ENCODE measurements at regions not wholly inside any gene's neighbourhood (a gene's known extent, or its start where the extent isn't known, plus 50 kb on each side); places are given as distances from the start of the nearest gene placed in this dataset.
"Not testable (repeated sequence)": the region's sequence is repeated elsewhere in the genome, so short reads cannot be mapped to it uniquely, and the experiment has no call there.

DNA sequence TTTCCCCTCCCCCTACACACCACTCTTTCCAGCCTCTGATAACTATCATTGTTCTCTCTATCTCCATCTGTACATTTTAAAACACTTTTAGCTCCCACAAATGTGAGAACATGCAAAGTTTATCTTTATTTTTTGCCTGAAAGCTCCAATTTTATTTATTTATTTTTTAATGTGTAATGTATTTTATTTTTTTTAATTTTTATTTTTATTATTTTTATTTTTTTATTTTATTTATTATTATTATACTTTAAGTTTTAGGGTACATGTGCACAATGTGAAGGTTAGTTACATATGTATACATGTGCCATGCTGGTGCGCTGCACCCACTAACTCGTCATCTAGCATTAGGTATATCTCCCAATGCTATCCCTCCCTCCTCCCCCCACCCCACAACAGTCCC, 340.3 kb upstream of the RIOK2 start:
- H3K36me3 ChIP-seq (ENCODE audit: insufficient read depth); H3K4me3 ChIP-seq (ENCODE audit: low read depth, low read length); H3K4me1 ChIP-seq (ENCODE audit: insufficient read depth); H3K27ac ChIP-seq (ENCODE audit: low read depth); DNase-seq (ENCODE audit: extremely low spot score): not testable (repeated sequence)
- WGBS = no CpG with 5 or more reads among the region's 2 CpGs

DNA sequence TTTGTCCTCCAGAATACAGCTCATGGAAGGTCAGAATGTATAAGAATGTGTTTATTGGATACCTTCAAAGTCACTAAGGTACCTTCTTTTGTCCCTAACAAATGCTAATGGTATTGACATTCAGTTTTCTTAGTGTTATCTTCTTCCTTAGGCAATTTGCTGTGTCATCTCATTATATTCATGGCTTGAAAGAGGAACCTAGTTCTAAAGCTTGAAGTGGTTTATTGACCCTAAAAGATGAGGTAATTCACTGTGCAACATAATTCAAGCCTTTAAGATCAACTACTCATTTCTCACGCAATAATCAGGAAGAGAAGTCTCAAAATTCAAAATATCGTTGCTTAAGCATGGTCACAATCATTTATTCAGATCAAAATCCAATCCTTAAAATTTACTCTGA, 342.7 kb upstream of the RIOK2 start:
- 84% methylated on average over 2 of the region's 2 CpGs for WGBS
- Histone ChIP-seq H3K4me1 (ENCODE audit: insufficient read depth) (no peaks in the 10 kb centered on the region), H3K36me3 (ENCODE audit: insufficient read depth) (no peaks in the 10 kb centered on the region), H3K4me3 (ENCODE audit: low read depth, low read length) (no peak overlapping the region), H3K27ac (ENCODE audit: low read depth) (no peak overlapping the region)
- DNase-seq (ENCODE audit: extremely low spot score) = no peak

DNA sequence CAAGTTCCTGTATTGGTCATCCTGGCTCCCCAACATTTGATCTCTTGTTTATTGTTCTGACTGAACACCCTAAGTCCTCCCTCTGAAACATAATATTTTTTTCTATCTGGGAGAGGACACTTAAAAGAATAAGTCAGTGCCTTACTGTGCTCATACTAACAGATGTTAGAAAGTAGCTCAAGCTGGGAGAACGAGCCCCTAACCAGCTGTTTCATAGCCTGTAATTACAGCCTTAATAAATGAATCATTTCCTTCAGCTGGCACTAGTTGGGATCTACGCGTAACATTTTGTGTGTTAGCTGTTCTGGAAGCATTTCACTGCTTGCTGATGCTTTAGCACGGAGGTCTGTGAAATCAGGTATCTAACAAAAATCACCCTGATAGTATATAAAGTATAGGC, 345.9 kb upstream of the RIOK2 start:
- Histone ChIP-seq H3K36me3 (ENCODE audit: insufficient read depth) (no peaks in the 10 kb centered on the region), H3K27ac (ENCODE audit: low read depth) (no peak overlapping the region), H3K4me3 (ENCODE audit: low read depth, low read length) (no peak overlapping the region), H3K4me1 (ENCODE audit: insufficient read depth) (peaks cover 1% of the 10 kb centered on the region)
- WGBS = 41% methylated on average over 4 of the region's 4 CpGs
- no peak for DNase-seq (ENCODE audit: extremely low spot score)

DNA sequence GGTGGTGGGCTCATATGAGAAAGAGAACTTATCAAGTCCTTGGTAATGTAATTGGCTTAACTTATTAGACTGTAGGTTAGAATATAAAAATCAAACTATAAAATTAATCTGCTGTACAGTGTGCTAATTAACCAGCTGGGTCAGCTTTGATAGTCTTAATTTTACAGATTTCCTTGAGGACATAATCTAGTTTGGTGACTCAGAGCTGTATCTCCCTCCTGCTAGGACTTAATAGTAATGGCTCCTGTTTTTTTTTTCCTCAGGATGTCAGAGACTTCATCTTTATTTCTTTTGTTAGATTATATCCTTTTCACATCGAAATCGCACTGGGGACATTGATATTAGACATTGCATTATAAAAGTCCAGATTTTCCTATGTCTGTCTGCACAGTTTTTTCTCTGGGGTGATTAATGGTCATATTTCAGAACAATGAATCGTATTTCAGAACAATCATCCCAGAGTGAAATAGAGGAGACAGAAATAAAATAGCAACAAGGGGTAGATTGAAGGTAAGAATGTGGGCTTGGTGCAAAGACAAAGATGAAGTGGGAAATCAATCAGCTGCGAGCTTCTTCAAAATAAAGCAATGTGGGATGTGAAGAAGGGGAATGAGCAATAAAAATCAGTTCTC, 346.4 kb upstream of the RIOK2 start:
- no peak for DNase-seq (ENCODE audit: extremely low spot score)
- WGBS = 62% methylated on average over 4 of the region's 4 CpGs
- peaks cover 1% of the 10 kb centered on the region for H3K4me1 ChIP-seq (ENCODE audit: insufficient read depth)
- no peak overlapping the region for H3K4me3 ChIP-seq (ENCODE audit: low read depth, low read length)
- H3K36me3 ChIP-seq (ENCODE audit: insufficient read depth) = no peaks in the 10 kb centered on the region
- H3K27ac ChIP-seq (ENCODE audit: low read depth) = no peak overlapping the region

DNA sequence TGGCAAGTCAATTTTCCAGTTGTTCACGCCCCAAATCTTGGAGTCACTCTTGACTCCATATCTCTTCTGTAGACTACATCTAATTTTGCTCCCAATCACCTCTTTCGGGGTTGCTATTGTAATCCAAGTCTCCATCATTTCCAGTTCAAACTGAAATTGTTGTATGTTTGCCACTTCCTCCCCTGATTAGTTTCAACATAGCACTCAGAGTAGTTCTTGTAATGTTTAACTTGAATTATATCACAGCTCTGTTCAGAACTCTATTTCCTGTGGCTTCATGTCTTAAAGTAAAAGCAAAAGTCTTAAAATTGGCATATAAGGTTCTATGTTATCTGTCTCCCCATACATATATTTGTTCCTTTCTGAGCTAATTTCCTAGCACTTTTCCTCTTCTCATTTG, 348.5 kb upstream of the RIOK2 start:
- H3K27ac ChIP-seq (ENCODE audit: low read depth) = no peak overlapping the region
- H3K4me1 ChIP-seq (ENCODE audit: insufficient read depth) = peaks cover 1% of the 10 kb centered on the region
- 89% methylated on average over 2 of the region's 2 CpGs for WGBS
- H3K4me3 ChIP-seq (ENCODE audit: low read depth, low read length) = no peak overlapping the region
- no peak for DNase-seq (ENCODE audit: extremely low spot score)
- no peaks in the 10 kb centered on the region for H3K36me3 ChIP-seq (ENCODE audit: insufficient read depth)

DNA sequence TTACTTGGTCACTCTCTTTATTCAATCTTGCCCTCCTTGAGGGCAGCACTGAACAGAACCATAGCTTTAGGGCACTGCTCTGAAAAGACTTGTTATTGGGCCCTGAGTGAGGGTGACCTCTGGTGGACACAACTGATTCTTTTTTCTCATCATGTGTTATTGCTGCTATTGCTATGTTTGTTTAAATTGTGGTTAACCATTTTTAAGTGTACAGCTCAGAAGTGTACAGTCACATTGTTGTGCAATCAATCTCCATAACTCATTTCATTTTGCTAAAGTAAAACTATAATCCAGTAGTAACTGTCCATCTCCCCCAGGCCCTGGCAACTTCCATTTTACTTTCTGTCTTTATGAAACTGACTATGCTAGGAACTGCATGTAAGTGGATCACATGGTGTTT, 351.1 kb upstream of the RIOK2 start:
- DNase-seq (ENCODE audit: extremely low spot score) = no peak
- H3K36me3 ChIP-seq (ENCODE audit: insufficient read depth) = no peaks in the 10 kb centered on the region
- peaks cover 1% of the 10 kb centered on the region for H3K4me1 ChIP-seq (ENCODE audit: insufficient read depth)
- no peak overlapping the region for H3K4me3 ChIP-seq (ENCODE audit: low read depth, low read length)
- no peak overlapping the region for H3K27ac ChIP-seq (ENCODE audit: low read depth)

DNA sequence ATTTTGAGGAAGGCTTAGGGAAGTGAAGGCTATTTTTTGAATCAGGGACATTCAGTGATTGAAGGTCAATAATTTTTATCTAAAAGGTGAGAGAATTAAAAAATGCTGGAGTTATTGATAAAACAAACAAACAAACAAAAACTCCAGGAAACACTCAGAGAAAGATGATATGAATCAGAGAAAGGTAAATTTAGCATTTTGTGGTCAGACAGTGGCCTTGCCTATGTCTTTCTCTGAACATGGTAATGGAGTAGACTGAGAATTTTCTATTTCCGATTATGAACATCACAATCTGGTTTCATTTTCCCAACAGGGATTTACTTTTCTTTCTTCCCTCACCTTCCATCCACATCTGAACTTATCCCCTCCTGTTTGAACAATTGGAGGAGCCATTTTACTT, 353.6 kb upstream of the RIOK2 start:
- no peak overlapping the region for H3K27ac ChIP-seq (ENCODE audit: low read depth)
- H3K4me1 ChIP-seq (ENCODE audit: insufficient read depth) = peaks cover 1% of the 10 kb centered on the region

DNA sequence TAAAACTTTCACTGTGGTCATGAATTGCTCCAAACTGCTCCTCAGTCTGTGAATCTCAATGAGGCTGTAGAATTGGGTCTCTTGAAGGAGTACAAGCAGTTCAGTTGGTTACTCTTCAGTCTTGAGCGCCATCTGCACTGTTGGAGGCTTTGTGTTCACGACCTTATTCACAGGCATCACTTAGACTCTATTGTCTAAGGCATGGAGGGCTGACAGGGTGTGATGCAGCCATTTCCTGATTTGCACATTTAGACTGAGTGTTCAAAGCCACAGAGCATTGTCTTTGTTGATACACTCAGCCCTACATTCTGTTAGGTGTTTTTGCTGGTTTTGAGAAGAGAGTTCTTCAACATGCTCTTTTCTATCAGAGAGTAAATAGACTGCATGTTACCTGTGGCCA, 355.9 kb upstream of the RIOK2 start:
- WGBS = 83% methylated on average over 2 of the region's 2 CpGs
- H3K4me3 ChIP-seq (ENCODE audit: low read depth, low read length) = no peak overlapping the region
- DNase-seq (ENCODE audit: extremely low spot score) = no peak

More for the DNA sequence above, 353.6 kb upstream of the RIOK2 start:
- Histone ChIP-seq H3K36me3 (ENCODE audit: insufficient read depth) (no peaks in the 10 kb centered on the region), H3K4me3 (ENCODE audit: low read depth, low read length) (no peak overlapping the region)
- WGBS = 97% methylated on average over 1 of the region's 1 CpG
- no peak for DNase-seq (ENCODE audit: extremely low spot score)

DNA sequence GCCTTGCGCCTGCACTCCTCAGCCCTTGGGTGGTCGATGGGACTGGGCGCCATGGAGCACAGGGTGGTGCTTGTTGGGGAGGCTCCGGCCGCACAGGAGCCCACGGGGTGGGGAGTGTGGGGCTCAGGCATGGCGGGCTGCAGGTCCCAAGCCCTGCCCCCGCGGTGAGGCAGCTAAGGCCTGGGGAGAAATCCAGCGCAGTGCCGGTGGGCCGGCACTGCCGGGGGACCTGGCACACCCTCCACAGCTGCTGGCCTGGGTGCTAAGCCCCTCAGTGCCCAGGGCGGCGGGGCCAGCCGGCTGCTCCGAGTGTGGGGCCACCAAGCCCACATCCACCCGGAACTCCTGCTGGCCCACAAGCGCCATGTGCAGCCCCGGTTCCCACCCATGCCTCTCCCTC, 358.8 kb upstream of the RIOK2 start:
- no peaks in the 10 kb centered on the region for H3K4me1 ChIP-seq (ENCODE audit: insufficient read depth)
- no peaks in the 10 kb centered on the region for H3K36me3 ChIP-seq (ENCODE audit: insufficient read depth)
- WGBS = 96% methylated on average over 20 of the region's 20 CpGs
- no peak for DNase-seq (ENCODE audit: extremely low spot score)
- H3K27ac ChIP-seq (ENCODE audit: low read depth) = no peak overlapping the region
- H3K4me3 ChIP-seq (ENCODE audit: low read depth, low read length) = no peak overlapping the region

More for the DNA sequence above, 355.9 kb upstream of the RIOK2 start:
- no peaks in the 10 kb centered on the region for H3K36me3 ChIP-seq (ENCODE audit: insufficient read depth)
- no peaks in the 10 kb centered on the region for H3K4me1 ChIP-seq (ENCODE audit: insufficient read depth)
- H3K27ac ChIP-seq (ENCODE audit: low read depth) = no peak overlapping the region

DNA sequence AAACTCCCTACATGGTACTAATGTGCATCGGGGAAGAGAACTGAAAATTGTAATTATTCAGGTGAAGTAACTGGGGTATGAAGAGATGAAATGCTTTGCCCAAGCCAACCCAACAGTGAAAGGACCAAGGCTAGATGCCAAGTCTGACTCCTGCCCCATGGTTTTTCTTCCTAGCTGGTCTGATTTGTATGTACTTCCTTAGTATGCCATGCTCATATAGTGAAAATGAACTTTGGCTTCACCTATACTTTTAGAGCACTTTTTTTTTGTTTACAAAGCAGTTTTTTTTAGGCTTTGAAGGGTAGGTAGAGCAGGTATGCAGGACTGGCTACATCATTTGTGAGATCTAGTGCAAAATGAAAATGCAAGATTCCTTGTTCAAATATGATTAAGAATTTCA, 359.4 kb upstream of the RIOK2 start:
- no peaks in the 10 kb centered on the region for H3K4me1 ChIP-seq (ENCODE audit: insufficient read depth)
- H3K36me3 ChIP-seq (ENCODE audit: insufficient read depth) = no peaks in the 10 kb centered on the region
- DNase-seq (ENCODE audit: extremely low spot score) = no peak
- H3K4me3 ChIP-seq (ENCODE audit: low read depth, low read length) = no peak overlapping the region
- 96% methylated on average over 1 of the region's 1 CpG for WGBS
- H3K27ac ChIP-seq (ENCODE audit: low read depth) = no peak overlapping the region

DNA sequence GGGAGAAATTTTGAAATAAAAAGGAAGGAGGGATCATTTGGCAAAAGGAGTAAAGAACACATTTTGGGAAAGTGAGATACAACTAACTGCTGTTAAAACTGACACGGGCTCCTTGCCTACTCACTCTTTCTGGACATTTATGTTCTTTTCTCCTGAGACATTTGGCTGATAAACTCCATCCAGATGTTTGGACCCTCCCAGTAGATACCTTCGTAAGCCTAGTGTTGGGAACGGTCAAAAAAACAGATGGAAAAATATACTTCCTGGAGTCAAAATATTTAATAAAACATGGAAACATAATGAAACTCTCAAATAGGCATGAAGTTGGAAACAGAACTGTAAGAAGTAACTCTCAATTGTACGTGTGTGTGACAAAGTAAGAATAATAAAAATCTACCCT, 360.1 kb upstream of the RIOK2 start:
- Histone ChIP-seq H3K27ac (ENCODE audit: low read depth) (no peak overlapping the region), H3K4me3 (ENCODE audit: low read depth, low read length) (no peak overlapping the region), H3K36me3 (ENCODE audit: insufficient read depth) (no peaks in the 10 kb centered on the region), H3K4me1 (ENCODE audit: insufficient read depth) (no peaks in the 10 kb centered on the region)
- 59% methylated on average over 4 of the region's 4 CpGs for WGBS
- DNase-seq (ENCODE audit: extremely low spot score) = no peak

DNA sequence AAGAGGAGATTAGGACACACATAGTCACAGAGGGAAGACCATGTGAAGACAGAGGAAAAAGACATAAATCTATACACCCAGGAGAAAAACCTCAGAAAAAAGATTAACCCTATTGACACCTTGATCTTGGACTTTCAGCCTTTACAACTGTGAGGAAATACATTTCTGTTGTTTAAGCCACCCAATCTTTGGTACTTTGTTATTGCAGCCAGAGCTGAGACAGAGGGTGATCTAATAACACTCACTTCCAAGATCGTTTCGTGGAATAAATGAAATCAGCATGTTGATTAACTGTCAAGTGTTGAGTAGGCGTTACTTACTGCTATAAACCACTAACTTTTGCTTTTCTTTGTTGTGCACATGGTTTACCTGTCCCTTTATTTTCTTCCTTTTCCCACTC, 361.2 kb upstream of the RIOK2 start:
- Histone ChIP-seq H3K4me3 (ENCODE audit: low read depth, low read length) (no peak overlapping the region), H3K4me1 (ENCODE audit: insufficient read depth) (no peaks in the 10 kb centered on the region), H3K36me3 (ENCODE audit: insufficient read depth) (no peaks in the 10 kb centered on the region), H3K27ac (ENCODE audit: low read depth) (no peak overlapping the region)
- WGBS = 71% methylated on average over 3 of the region's 3 CpGs
- DNase-seq (ENCODE audit: extremely low spot score) = no peak

DNA sequence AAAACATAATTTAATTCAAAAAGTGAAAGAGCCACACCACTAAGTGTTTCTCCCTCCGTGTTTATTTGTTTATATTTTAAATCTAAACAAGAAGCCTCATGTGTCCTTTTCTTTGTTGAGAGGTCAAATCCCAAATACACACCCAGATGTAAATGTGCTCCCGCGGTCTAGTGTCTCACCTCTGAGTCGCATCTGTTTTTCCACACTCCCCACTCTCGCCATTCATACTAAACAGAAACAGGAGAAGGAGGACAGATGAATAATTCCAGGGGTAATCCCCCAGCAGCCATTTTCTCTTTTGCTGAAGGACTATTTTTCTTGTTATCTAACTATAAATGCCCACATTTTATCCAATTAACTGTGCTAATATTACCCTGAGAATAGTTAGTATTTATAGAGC, 361.6 kb upstream of the RIOK2 start:
- Histone ChIP-seq H3K27ac (ENCODE audit: low read depth) (no peak overlapping the region), H3K4me3 (ENCODE audit: low read depth, low read length) (no peak overlapping the region), H3K4me1 (ENCODE audit: insufficient read depth) (no peaks in the 10 kb centered on the region), H3K36me3 (ENCODE audit: insufficient read depth) (no peaks in the 10 kb centered on the region)
- 65% methylated on average over 5 of the region's 5 CpGs for WGBS
- DNase-seq (ENCODE audit: extremely low spot score) = no peak

DNA sequence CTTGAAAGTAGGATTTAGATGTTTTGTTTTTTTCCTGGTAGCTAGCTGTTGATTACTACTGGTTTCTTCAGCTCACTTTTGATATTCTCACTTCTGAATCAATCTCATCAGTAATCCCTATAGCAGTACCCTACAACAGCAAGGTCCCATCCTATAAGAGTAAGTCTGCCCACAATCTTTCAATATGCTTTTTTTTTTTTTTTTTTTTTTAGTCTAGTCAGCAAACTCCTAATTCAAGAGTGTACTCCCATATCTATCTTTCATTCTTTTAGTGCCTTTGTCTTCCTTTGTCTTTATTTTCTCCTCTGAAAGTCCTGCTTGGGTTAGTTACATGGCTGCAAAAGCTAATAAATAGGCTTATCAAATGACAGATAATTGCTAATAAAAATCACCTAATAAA, 362.4 kb upstream of the RIOK2 start:
- no peak overlapping the region for H3K27ac ChIP-seq (ENCODE audit: low read depth)
- no peaks in the 10 kb centered on the region for H3K4me1 ChIP-seq (ENCODE audit: insufficient read depth)
- no peaks in the 10 kb centered on the region for H3K36me3 ChIP-seq (ENCODE audit: insufficient read depth)
- no peak for DNase-seq (ENCODE audit: extremely low spot score)
- no peak overlapping the region for H3K4me3 ChIP-seq (ENCODE audit: low read depth, low read length)

DNA sequence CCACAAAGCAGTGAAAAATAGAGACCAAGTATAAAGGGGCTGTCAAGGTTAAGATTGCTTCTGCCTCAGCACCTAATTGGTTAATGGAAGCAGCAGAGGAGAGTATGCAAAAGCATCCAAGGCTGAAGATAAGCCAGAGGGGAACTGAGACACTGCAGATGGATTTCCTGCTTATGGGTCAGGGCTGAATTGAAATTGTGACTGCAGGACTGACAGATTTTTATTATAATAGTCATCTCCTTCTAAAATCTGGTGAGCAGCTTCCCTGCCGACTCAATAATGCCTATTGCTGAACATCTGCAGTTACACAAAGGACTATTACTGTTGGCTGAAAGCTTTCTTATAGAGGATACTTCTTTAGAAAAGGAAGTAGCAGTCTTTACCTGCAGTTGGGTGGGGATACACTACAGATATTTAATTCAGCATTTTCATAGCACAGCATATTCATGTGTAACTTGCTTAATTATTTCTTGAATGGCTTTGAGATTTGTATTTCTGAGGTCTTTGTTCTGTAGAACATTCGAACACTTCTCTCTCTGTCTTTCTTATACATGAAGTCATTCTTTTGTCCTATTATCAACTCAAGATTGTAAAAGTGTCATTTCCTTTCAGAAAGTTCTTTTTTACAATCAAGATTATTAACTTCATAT, 363.0 kb upstream of the RIOK2 start:
- no peaks in the 10 kb centered on the region for H3K4me1 ChIP-seq (ENCODE audit: insufficient read depth)
- 50% methylated on average over 2 of the region's 2 CpGs for WGBS
- H3K36me3 ChIP-seq (ENCODE audit: insufficient read depth) = no peaks in the 10 kb centered on the region
- DNase-seq (ENCODE audit: extremely low spot score) = no peak
- no peak overlapping the region for H3K4me3 ChIP-seq (ENCODE audit: low read depth, low read length)
- no peak overlapping the region for H3K27ac ChIP-seq (ENCODE audit: low read depth)
